Loucy (cell line): ENCODE measurements at regions not wholly inside any gene's neighbourhood (a gene's known extent, or its start where the extent isn't known, plus 50 kb on each side); places are given as distances from the start of the nearest gene placed in this dataset.
A peak's percentile ranks its signal among the peaks of the same experiment; 100 is the strongest.

Source experiments
- H2AFZ ChIP-seq: fragments of 200-600 bp; sonication (generic); 2 replicates; pipeline ENCODE4 v1.6.0; 2016; ENCODE audit warnings: antibody characterized with exemption, mild to moderate bottlenecking, low read length, moderate library complexity
- H3F3A ChIP-seq: fragments of 200-600 bp; 2 replicates; pipeline ENCODE4 v1.6.0; 2016; ENCODE audit warnings: antibody characterized with exemption, low read depth, mild to moderate bottlenecking
- H3K27me3 ChIP-seq: fragments of 200-600 bp; sonication (generic); 2 replicates; pipeline ENCODE4 v1.6.1; 2014; ENCODE audit warnings: low read length, mild to moderate bottlenecking; ENCODE audit not compliant: insufficient read depth, poor library complexity, severe bottlenecking
- H3K36me3 ChIP-seq: fragments of 200-600 bp; sonication (generic); 2 replicates; pipeline ENCODE4 v1.6.1; 2016; ENCODE audit warnings: low read length; ENCODE audit not compliant: insufficient read depth
- H3K4me1 ChIP-seq: fragments of 200-600 bp; sonication (generic); 2 replicates; pipeline ENCODE4 v1.5.1; 2014; ENCODE audit warnings: low read length, mild to moderate bottlenecking; ENCODE audit not compliant: insufficient read depth, poor library complexity, severe bottlenecking
- H3K4me2 ChIP-seq: fragments of 200-600 bp; sonication (generic); 2 replicates; pipeline ENCODE4 v1.6.0; 2014; ENCODE audit warnings: antibody characterized with exemption, low read length, low read depth, mild to moderate bottlenecking; ENCODE audit not compliant: poor library complexity, severe bottlenecking
- H3K4me3 ChIP-seq: fragments of 200-600 bp; sonication (generic); 2 replicates; pipeline ENCODE4 v1.5.1; 2014; ENCODE audit warnings: low read length, mild to moderate bottlenecking, mixed read lengths; ENCODE audit not compliant: poor library complexity, severe bottlenecking
- H3K79me2 ChIP-seq: fragments of 200-600 bp; sonication (generic); 2 replicates; pipeline ENCODE4 v1.6.1; 2014; ENCODE audit warnings: low read length; ENCODE audit not compliant: insufficient read depth
- H3K9ac ChIP-seq: fragments of 200-600 bp; sonication (generic); 2 replicates; pipeline ENCODE4 v1.6.0; 2014; ENCODE audit warnings: mild to moderate bottlenecking, low read depth, low read length, moderate library complexity; ENCODE audit not compliant: poor library complexity, severe bottlenecking
- H3K9me2 ChIP-seq: fragments of 200-600 bp; sonication (generic); replicated peaks from 2 replicates; pipeline ENCODE4 v1.6.1; 2016; ENCODE audit warnings: low read depth, low read length, mixed read lengths
- H3K9me3 ChIP-seq: fragments of 200-600 bp; sonication (generic); 2 replicates; pipeline ENCODE4 v1.6.1; 2014; ENCODE audit warnings: mild to moderate bottlenecking, antibody characterized with exemption, low read length, low read depth; ENCODE audit not compliant: insufficient read depth
- H4K20me1 ChIP-seq: fragments of 200-600 bp; sonication (generic); 2 replicates; pipeline ENCODE4 v1.6.0; 2014; ENCODE audit warnings: antibody characterized with exemption, low read length, mild to moderate bottlenecking; ENCODE audit not compliant: insufficient read depth, poor library complexity, severe bottlenecking
- EZH2phosphoT487 ChIP-seq: fragments of 200-600 bp; IDR thresholded peaks from 2 replicates; pipeline ENCODE4 v1.6.1; 2018; ENCODE audit warnings: antibody characterized with exemption, mild to moderate bottlenecking, moderate library complexity, borderline replicate concordance
- TF ChIP-seq, protein P1 (sequence below): fragments of 200-600 bp; sonication (generic); conservative IDR thresholded peaks from 2 replicates; pipeline ENCODE4 v1.5.1; 2014; ENCODE audit warnings: mild to moderate bottlenecking, antibody characterized with exemption, low read length

- Histone ChIP-seq H3K79me2 (no peaks in the 10 kb centered on the region), H3K9me3 (no peaks in the 10 kb centered on the region), H4K20me1 (no peaks in the 10 kb centered on the region), H3K9ac (no peak overlapping the region), H2AFZ (no peak overlapping the region), H3K4me3 (no peak overlapping the region), H3F3A (no peaks in the 10 kb centered on the region), H3K27me3 (no peaks in the 10 kb centered on the region), H3K4me2 (no peak overlapping the region), H3K9me2 (no peaks in the 10 kb centered on the region), H3K4me1 (peaks cover 3% of the 10 kb centered on the region), H3K36me3 (no peaks in the 10 kb centered on the region)
- TF ChIP-seq EZH2phosphoT487 = no peak
- TF ChIP-seq, protein P1, sequence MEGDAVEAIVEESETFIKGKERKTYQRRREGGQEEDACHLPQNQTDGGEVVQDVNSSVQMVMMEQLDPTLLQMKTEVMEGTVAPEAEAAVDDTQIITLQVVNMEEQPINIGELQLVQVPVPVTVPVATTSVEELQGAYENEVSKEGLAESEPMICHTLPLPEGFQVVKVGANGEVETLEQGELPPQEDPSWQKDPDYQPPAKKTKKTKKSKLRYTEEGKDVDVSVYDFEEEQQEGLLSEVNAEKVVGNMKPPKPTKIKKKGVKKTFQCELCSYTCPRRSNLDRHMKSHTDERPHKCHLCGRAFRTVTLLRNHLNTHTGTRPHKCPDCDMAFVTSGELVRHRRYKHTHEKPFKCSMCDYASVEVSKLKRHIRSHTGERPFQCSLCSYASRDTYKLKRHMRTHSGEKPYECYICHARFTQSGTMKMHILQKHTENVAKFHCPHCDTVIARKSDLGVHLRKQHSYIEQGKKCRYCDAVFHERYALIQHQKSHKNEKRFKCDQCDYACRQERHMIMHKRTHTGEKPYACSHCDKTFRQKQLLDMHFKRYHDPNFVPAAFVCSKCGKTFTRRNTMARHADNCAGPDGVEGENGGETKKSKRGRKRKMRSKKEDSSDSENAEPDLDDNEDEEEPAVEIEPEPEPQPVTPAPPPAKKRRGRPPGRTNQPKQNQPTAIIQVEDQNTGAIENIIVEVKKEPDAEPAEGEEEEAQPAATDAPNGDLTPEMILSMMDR = no peak
These were observed 326.7 kb downstream of the SIPA1L2 start for GRCh38 chr1:232303222-232303620.

DNA sequence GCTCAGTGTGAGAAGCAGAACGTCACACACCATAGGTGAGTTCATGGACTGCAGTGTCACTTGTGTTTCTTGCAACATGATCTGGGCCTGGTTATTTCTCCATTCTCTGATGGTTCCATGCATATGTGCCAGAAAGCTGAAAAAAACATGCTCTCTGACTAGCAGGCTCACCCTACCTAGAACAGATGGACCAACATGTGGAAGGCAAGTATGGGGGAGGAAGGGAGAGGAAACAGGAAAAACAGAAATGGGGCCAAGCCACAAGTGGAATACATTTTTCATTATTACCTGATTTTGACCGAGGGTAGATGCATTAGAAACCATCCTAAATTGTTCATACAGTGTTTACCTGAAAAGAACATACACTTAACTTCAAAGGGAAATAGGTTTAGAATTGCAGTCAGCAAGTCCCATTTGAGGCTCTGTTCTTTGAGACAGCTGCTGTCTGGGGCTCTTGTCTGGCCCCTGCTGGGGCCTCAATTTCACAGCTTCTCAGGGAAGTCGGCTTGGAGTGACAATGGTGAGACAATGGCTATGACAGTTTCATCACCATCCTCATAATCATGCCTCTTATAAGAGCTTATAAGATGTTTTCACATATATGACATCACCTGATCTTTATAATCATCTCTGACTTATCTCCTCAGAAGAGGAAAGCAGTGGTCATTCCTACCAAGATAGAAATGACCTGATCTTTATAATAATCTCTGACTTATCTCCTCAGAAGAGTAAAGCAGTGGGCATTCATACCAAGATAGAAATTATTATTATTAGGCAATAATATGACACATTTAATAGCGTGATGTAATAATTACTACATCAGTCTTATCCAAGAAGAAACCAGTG lies 327.3 kb downstream of the SIPA1L2 start:
- Histone ChIP-seq H3K27me3 (no peaks in the 10 kb centered on the region), H3K79me2 (no peaks in the 10 kb centered on the region), H4K20me1 (no peaks in the 10 kb centered on the region), H2AFZ (no peak overlapping the region), H3K4me1 (peaks cover 3% of the 10 kb centered on the region), H3K9me2 (no peaks in the 10 kb centered on the region), H3K4me3 (no peak overlapping the region), H3F3A (no peaks in the 10 kb centered on the region), H3K9ac (no peak overlapping the region), H3K4me2 (no peak overlapping the region), H3K36me3 (no peaks in the 10 kb centered on the region), H3K9me3 (no peaks in the 10 kb centered on the region)
- TF ChIP-seq, protein P1 = peak; percentile 36
- no peak for TF ChIP-seq EZH2phosphoT487

DNA sequence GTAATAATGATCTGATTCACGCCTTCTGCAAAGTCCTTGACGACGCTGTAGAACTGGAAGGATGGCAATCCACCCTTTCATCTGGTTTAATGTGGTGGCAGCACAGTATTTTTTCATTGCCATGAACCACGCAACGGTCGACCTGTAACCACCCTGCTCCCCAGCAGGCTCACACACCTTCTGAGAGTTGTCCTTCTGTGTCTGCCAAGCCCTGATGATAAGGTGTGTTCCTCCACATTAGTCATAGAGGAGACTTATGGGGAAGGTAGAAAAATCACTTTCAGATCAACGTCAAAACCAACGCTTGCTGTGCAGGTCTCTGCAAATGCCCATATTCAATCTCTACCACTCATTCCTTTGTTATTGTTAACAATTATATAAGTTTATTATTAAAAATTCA lies 328.7 kb downstream of the SIPA1L2 start:
- Histone ChIP-seq H3K9me2 (no peaks in the 10 kb centered on the region), H3K36me3 (no peaks in the 10 kb centered on the region), H2AFZ (no peak overlapping the region), H3K4me3 (no peak overlapping the region), H3K4me1 (peaks cover 3% of the 10 kb centered on the region), H3K27me3 (no peaks in the 10 kb centered on the region), H3K9ac (no peak overlapping the region), H3K4me2 (no peak overlapping the region), H3F3A (no peaks in the 10 kb centered on the region), H4K20me1 (no peaks in the 10 kb centered on the region), H3K9me3 (no peaks in the 10 kb centered on the region), H3K79me2 (no peaks in the 10 kb centered on the region)
- no peak for TF ChIP-seq EZH2phosphoT487

DNA sequence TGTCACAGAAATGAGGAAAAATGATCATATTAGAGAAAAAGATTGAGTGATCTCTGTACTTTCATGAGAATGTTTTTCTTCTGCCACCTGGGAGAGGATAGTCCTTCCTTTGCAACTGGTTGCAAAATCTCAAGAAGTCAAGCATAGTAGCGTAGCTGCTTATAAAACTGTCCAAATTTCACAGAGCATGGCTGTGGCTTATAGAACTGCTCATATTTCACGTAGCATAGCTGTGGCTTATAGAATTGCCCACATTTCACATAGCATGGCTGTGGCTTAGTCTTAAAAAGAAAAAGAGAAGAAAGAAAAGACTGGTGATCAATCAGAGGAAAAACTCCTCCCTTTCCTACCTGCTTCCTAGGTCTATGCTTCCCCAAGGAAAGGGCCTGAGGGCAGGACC lies 329.5 kb downstream of the SIPA1L2 start:
- Histone ChIP-seq H4K20me1 (no peaks in the 10 kb centered on the region), H3K4me3 (no peak overlapping the region), H3K27me3 (no peaks in the 10 kb centered on the region), H3K4me1 (peaks cover 3% of the 10 kb centered on the region), H3K9ac (no peak overlapping the region), H3K79me2 (no peaks in the 10 kb centered on the region), H3K9me2 (no peaks in the 10 kb centered on the region), H2AFZ (no peak overlapping the region), H3K9me3 (no peaks in the 10 kb centered on the region), H3K4me2 (no peak overlapping the region), H3F3A (no peaks in the 10 kb centered on the region), H3K36me3 (no peaks in the 10 kb centered on the region)
- TF ChIP-seq, protein P1 = no peak
- no peak for TF ChIP-seq EZH2phosphoT487
